GM23338 (cell line): ENCODE measurements at regions not wholly inside any gene's neighbourhood (a gene's known extent, or its start where the extent isn't known, plus 50 kb on each side); places are given as distances from the start of the nearest gene placed in this dataset.

Experiments used
- CTCF ChIP-seq, 2 experiments: fragments of 200-600 bp in 1 of 2; sonication (generic) in 1 of 2; conservative IDR thresholded peaks; 2 replicates each; pipeline versions ENCODE4 v1.5.1 to v1.6.1; 2016 to 2017; ENCODE audit warnings: antibody characterized with exemption in 2 of 2, low read depth in 2 of 2, mild to moderate bottlenecking in 2 of 2, moderate library complexity in 1 of 2
- EZH2 ChIP-seq: fragments of 200-600 bp; sonication (generic); IDR thresholded peaks from one replicate; pipeline ENCODE4 v1.8.0; 2017; ENCODE audit warnings: antibody characterized with exemption, mild to moderate bottlenecking, low read depth; ENCODE audit not compliant: unreplicated experiment
- EZH2phosphoT487 ChIP-seq: fragments of 200-600 bp; sonication (generic); IDR thresholded peaks from one replicate; pipeline ENCODE4 v1.8.1; 2018; ENCODE audit warnings: antibody characterized with exemption; ENCODE audit not compliant: unreplicated experiment
- JUNB ChIP-seq: IDR thresholded peaks from one replicate; pipeline ENCODE4 v1.6.1; 2016; ENCODE audit warnings: antibody characterized with exemption; ENCODE audit not compliant: unreplicated experiment
- POLR2AphosphoS5 ChIP-seq: IDR thresholded peaks from 2 replicates; pipeline ENCODE4 v1.6.1; 2016; ENCODE audit warnings: antibody characterized with exemption, low read depth
- REST ChIP-seq: IDR thresholded peaks from one replicate; pipeline ENCODE4 v1.6.1; 2018; ENCODE audit warnings: antibody characterized with exemption; ENCODE audit not compliant: unreplicated experiment
- ZNF114 ChIP-seq: fragments of 250-450 bp; sonication (Bioruptor Pico); IDR thresholded peaks from 2 replicates; pipeline ENCODE4 v1.5.0; 2020; ENCODE audit warnings: mild to moderate bottlenecking, moderate library complexity
- TF ChIP-seq, protein P1 (sequence below): IDR thresholded peaks from 2 replicates; pipeline ENCODE4 v1.6.1; 2016; ENCODE audit warnings: antibody characterized with exemption

GRCh38 chr10:131844529-131845084 is 56.2 kb upstream of the PPP2R2D start:
- TF ChIP-seq CTCF (conservative IDR thresholded peaks at IDR 0.05; ENCODE audit: low read depth in 2 of 2) (no peak), REST (no peak), EZH2 (no peak), POLR2AphosphoS5 (no peak), ZNF114 (CRISPR knock-in tag) (no peak), JUNB (no peak), EZH2phosphoT487 (no peak)
- TF ChIP-seq, protein P1, sequence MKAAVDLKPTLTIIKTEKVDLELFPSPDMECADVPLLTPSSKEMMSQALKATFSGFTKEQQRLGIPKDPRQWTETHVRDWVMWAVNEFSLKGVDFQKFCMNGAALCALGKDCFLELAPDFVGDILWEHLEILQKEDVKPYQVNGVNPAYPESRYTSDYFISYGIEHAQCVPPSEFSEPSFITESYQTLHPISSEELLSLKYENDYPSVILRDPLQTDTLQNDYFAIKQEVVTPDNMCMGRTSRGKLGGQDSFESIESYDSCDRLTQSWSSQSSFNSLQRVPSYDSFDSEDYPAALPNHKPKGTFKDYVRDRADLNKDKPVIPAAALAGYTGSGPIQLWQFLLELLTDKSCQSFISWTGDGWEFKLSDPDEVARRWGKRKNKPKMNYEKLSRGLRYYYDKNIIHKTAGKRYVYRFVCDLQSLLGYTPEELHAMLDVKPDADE: no peak
